Activated CD4-positive, alpha-beta T cell treated with anti-CD3 and anti-CD28 coated beads, Interleukin-2, Interleukin-4, amounts not matched to agents 100 ng/mL and 50 ng/mL, durations not matched to agents 16 hours and 8 hours (primary cell): ENCODE measurements at regions not wholly inside any gene's neighbourhood (a gene's known extent, or its start where the extent isn't known, plus 50 kb on each side); places are given as distances from the start of the nearest gene placed in this dataset.
"Not testable (repeated sequence)": the region's sequence is repeated elsewhere in the genome, so short reads cannot be mapped to it uniquely, and the experiment has no call there.

Experiments
- DNase-seq: peaks from one replicate; pipeline ENCODE4 v3.0.0-alpha.2; 2020; ENCODE audit warnings: low spot score

- no peak for DNase-seq
These were observed 869.0 kb upstream of the ADGRB3 start for GRCh38 chr6:67766057-67766456.

- DNase-seq = no peak
These were observed 876.1 kb upstream of the ADGRB3 start for GRCh38 chr6:67759001-67759400.

DNA sequence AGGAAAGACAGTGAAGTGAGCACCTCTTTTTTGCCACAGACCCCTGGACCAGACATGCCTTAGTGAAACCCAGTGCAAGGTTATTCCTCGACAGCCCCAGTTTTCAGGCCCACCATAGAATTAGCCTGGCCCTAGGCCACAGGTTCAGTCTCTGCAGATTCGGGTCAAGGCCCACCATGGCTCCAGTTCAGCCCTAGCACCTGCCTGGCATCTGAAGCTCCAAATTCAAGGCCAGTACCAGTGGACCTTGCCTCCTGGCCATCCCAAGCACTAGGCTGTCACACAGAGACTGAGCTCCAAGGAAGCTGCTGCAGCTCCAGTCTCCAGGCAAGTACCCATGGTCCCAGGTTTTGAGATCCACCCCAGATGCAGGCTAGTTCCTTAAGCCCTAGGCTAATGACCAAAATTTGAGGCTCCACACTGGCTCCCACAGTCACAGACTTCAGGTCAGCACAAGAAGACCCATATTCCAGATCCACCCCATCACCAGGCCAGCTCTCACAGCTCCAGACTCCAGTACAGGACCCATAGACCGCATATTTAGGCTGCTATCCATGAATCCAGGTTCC, 877.5 kb upstream of the ADGRB3 start:
- DNase-seq = no peak

- no peak for DNase-seq
These were observed 886.6 kb upstream of the ADGRB3 start for GRCh38 chr6:67748521-67748920.

- DNase-seq = no peak
These were observed 898.3 kb upstream of the ADGRB3 start for GRCh38 chr6:67736816-67737215.

DNA sequence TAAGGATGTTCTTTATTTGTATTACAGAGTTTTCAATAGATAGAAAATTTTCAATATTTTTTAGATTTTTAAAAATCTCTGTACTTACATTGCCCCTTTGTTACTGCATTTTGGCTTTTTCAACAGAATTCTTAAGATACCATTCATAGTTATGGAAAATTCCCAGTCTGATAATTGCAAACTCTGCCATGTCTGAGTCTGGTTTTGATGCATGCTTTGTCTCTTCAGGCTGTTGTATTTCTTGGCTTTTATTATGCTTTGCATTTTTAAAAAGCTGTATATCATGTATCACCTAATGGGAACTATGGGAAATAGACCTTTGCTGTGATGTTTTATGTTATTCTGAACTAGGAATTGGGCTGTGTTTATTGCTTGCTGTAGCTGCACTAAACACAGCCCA, 898.9 kb upstream of the ADGRB3 start:
- no peak for DNase-seq

GRCh38 chr6:67735623-67736022, 899.5 kb upstream of the ADGRB3 start:
- no peak for DNase-seq

- no peak for DNase-seq
These were observed 912.2 kb upstream of the ADGRB3 start for GRCh38 chr6:67722861-67723261.

GRCh38 chr6:67717281-67717680, 917.8 kb upstream of the ADGRB3 start:
- DNase-seq = no peak

- DNase-seq = no peak
These were observed 928.7 kb upstream of the ADGRB3 start for GRCh38 chr6:67706388-67706787.

DNA sequence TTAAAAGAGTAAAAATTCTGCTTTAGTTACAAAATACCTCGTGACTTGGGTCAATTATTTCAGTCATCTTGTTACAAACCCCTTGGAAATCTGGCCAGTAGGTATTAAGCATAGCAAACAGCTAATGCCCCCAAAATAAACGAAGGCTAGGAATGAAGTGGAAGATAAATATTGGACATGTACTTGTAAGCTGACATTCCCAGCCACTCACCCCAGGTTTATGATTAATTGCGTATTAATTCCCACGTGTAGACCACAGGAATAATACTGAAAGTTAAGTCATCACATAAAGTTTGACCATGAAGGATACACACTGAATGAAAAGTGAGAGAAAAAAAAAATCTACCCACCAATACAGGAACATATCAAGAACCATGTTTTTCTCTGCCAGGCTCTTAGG, 936.5 kb upstream of the ADGRB3 start:
- no peak for DNase-seq

DNA sequence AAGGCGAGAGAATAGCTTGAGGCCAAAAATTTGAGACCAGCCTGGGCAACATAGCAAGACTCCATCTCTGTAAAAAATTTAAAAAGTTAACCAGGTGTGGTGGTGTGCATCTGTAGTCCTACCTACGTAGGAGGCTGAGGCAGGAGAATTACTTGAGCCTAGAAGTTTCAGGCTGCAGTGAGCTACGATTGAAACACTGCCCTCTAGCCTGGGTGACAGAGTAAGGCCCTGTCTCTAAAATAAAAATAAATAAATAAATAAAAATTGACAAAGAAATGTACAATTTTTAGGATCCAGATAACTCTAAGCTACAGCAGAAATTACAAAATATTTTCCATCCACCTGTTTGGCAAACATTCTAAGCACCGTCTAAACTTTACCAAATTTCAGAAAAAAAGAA, 941.0 kb upstream of the ADGRB3 start:
- DNase-seq = no peak

DNA sequence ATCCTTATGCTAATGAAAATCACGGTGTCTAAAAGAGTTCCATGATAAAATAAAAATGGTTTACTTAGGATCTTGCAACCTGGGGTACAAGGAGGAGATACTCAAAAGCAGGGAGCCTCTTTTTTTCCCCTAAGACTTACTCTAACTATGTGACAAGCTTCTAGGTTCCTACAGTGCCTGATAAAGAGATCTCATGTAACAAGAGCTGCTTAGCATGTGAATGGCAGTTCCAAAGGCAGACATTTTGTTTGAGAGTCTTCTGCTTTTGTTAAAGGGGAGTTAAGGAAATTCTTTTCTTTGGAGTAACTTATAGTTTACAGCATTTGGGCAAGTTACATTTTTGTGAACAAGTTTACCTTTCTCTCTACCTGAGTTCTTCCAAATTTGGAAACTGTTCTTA, 945.8 kb upstream of the ADGRB3 start:
- no peak for DNase-seq

GRCh38 chr6:67687396-67687795, 947.7 kb upstream of the ADGRB3 start:
- DNase-seq = no peak

DNA sequence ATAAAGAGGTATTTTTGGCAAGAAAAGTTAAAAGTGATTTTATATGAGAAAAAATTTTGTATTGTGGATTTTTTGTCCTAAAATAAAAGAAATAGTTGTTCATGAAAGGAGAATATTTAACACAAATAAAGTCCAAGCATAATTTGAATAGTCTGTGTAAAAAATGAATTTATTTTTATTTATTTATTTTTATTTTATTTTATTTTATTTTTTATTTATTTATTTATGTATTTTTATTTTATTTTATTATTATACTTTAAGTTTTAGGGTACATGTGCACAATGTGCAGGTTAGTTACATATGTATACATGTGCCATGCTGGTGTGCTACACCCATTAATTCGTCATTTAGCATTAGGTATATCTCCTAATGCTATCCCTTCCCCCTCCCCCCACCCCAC, 948.9 kb upstream of the ADGRB3 start:
- DNase-seq = not testable (repeated sequence)

GRCh38 chr6:67683960-67684359, 951.1 kb upstream of the ADGRB3 start:
- no peak for DNase-seq

DNA sequence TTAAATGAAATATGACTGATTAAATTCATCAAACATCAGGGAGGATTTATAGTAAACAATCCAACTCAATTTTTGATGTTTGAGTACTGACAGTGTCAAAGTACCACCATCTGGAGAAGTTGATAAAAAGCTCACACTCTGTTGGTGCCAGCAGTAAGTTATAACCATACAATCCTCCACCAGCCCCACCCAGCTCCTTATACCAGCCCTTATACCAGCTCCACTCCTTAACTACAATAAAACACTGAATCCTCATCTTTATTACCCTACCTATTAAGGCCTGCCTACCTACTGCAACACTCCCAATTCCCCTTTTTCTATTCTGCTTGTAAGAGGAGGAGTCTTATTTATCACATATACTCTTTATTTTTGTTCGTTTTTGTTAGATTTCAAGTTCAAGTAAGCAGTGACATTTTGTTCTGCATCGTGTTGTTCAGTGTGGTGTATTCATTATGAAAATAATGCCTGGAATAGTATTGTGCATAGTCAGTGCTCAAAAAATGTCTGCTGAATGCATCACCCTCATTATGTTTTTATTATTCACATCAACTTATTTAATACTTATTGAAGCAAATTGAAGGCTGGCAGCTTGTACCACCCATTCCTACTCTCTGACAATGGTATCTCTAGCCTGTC, 954.7 kb upstream of the ADGRB3 start:
- DNase-seq = no peak

DNA sequence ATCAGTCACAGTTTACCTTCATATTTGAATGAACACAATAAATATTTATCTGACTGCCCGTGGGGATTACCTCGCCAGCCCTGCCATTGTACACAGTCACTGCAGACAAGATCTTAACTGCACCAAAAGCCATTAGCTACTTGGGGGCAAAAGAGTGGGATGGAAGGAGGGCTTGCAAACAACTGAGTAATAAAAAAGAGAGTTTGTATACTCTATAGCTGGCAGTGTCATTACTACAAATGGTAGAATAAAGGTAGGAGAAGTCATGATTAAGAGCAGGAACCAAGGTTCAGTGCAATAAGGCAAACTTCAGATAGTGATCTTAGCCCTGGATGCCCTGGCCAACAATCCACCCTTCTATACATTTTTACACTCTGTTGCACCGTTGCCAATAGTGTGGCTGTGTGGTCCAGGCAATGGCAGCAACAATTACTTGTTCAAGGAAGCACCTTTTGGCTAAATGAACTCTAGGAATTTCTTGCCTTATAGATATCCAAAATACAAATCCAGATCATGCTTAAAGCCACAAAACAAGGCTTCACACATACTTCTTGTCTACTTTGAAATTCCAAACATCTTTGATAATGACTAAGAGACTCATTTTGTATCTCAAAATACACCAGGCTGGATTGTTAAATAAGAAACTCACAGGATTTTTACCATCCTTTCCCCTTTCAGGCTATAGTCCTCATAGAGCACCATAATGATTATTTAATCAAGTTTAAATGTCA, 955.4 kb upstream of the ADGRB3 start:
- DNase-seq = no peak

DNA sequence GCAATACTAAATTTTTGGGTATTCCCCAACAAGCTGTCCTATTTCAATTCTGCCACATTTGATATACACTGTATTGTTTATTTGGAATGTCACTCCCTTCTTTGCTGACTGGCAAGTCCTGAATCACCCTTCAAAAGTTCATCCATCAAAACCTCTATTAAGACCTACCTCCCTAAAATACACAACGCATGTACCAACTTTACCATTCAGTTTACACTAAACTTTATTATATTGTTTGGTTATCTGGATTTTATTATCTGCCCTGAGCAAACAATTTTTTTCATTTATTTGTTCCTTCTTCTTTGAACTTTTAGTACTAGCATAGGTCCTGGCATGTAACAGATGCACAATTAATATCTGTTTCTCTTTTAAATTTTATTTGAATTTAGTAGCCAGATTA, 958.2 kb upstream of the ADGRB3 start:
- DNase-seq = no peak

- DNase-seq = no peak
These were observed 967.3 kb upstream of the ADGRB3 start for GRCh38 chr6:67667637-67668422.

DNA sequence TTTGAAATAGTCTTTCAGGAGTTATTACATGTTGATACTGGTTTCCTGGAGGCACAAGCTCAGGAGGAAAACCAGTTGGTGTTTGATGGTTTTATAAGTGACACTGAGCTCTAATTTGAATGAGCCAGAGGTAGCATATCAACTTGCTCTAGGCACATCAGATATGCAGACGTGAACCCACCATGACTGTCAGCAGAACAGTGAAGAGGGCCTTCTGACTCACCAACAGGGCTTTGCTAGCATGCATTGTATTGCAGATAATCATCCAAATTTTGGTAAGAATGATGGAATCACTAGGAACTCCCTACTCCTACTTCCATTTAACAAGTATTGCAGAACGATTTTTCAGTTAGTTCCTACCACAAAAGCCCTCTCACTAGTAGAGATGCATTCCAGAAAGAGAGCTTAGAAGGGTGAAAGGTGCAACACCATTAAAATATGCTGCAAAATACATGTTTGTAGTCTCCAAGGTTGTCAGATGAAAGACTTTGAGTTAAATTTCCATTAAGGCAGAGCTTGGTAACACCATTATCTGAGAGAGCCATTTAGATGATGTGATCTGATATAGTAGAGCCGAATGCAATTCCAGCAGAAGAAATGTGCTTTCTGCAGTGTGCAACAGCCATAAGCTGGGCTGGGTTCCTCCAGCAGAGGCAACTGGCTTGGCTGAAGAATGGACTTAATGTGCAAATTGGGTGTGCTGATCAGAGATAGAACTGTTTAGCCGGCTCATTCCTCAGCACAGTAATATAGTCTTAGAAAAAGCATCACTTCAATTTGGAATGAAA, 968.7 kb upstream of the ADGRB3 start:
- no peak for DNase-seq

GRCh38 chr6:67664942-67665341, 970.1 kb upstream of the ADGRB3 start:
- DNase-seq = no peak
